Inferior parietal cortex (tissue), 1 donor: ENCODE measurements at regions not wholly inside any gene's neighbourhood (a gene's known extent, or its start where the extent isn't known, plus 50 kb on each side); places are given as distances from the start of the nearest gene placed in this dataset.
"Not testable (repeated sequence)": the region's sequence is repeated elsewhere in the genome, so short reads cannot be mapped to it uniquely, and the experiment has no call there.

ENCODE experiments used
- DNase-seq: peaks from one replicate; pipeline ENCODE4 v3.0.0-alpha.2; 2016; ENCODE audit errors: extremely low spot score

DNA sequence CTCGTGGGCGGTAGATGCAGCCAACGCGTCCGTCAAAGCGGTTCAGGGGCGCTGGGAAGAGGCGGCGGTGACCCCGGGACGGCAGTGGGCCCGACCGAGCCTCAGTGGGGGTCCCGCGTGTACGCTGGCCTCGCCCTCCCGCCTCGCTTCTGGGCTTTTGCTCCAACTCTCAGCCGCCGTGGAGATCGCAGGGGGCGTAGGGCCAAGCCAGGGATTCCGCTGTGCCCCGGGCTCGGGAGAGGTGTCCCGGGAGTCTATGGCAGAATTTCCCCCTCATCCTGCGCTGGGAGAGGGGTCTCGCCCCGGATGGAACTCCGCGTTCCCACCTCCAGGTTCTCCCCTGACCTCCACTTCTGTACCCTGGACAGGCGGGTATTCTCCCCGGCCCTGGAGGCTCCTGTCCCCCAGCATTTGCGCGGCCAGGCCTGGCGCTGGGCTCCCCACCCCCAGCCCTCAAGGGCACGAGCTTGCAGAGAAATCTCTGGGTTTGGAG lies 131.9 kb downstream of the MRPL36 start:
- no peak for DNase-seq

DNA sequence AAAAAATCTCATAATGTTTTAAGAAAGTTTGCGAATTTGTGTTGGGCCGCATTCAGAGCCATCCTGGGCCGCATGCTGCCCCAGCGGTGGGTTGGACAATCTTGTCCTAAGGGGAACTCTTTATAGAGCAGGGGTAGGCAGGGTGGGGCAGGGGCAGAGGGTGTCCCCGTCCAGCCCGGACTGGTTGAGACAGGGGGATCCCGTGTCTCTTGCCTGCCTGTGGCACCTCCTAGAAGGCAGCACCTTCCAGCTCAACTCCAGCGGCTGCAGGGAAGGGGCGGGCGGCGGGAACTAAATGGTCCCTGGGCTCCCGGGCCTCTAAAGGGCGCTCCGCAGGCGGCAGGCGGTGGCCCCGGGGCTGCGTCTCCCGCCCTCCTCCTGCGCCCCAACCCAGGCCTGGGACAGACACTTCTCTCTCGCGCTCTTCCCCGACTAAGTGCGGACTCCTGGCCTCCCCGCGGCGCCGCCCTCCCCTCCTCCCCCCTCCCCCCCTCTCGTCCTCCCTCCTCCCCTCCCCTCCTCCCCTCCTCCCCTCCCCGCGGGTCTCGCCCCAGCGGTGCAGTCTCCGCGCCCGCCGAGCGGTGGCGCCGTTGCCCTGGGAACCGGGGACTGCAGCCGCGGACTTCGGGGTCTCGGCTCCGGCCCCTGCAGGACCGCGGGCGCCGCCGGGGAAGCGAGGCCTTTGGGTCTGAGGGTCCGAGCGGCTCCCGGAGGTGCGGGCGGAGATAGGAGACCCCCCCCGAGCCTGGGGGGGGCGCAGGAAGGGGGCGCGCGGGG lies 132.6 kb downstream of the MRPL36 start:
- DNase-seq = peak; percentile 39

DNA sequence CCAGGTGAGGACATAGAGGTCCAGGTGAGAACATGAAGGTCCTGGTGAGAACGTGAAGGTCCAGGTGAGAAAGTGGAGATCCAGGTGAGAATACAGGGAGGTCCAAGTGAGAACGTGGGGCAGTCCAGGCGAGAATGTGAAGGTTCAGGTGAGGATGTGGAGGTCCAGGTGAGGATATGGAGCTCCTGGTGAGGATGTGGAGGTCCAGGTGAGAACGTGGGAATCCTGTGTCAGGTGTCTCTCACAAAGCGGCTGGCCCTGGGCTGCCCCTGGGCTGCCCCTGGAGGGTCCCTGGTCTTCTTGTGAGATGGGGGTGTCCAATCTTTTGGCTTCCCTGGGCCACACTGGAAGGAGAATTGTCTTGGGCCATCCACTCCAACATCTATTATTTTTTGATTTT lies 133.4 kb downstream of the MRPL36 start:
- no peak for DNase-seq

DNA sequence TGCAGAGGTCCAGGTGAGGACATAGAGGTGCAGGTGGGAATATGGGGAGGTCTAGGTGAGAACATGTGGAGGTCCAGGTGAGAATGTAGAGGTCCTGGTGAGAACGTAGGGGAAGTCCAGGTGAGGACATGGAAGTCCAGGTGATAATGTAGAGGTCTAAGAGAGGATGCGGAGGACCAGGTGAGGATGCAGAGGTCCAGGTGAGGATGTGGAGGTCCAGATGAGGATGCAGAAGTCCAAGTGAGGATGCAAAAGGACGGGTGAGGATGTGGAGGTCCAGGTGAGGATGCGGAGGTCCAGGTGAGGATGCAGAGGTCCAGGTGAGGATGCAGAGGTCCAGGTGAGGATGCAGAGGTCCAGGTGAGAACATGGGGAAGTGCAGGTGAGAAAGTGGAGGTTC lies 133.8 kb downstream of the MRPL36 start:
- no peak for DNase-seq

DNA sequence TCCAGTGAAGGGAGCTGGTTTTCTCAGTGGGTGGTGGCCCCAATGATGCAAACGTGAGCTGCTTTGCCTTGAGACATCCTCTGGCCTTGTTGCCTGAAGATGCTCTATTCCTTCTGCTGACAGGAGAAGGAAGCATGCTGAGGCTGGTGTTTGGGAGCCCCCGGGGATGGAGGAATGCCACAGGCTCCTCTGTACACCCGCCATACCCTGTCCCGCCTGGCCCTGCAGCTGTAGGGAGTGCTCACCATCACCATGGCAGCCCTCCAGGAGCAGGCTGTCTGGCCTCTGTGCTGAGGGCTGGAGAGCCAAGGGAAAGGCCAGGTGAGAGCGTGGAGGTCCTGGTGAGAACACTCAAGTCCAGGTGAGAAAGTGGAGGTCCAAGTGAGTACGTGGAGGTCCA lies 134.4 kb downstream of the MRPL36 start:
- DNase-seq = no peak

DNA sequence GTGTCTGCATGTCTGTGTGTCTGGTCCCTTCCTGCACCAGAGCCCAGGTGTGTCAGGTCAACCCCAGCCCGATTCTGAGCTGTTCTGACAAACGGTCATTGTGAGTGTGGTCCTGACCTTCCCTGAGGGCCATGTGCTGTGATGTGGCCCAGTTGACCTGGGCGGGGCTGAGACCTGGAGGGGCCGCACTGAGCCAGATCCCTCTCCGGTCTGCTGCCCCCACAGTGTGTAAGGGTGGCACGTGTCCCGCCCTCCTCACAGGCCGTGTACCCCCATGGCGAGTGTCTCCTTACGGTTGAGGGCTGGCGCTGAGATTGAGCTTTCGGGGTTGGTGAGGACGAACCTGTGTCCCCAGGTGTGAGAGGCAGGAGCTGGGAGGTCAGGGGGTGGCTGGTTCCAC lies 136.5 kb downstream of the MRPL36 start:
- no peak for DNase-seq

DNA sequence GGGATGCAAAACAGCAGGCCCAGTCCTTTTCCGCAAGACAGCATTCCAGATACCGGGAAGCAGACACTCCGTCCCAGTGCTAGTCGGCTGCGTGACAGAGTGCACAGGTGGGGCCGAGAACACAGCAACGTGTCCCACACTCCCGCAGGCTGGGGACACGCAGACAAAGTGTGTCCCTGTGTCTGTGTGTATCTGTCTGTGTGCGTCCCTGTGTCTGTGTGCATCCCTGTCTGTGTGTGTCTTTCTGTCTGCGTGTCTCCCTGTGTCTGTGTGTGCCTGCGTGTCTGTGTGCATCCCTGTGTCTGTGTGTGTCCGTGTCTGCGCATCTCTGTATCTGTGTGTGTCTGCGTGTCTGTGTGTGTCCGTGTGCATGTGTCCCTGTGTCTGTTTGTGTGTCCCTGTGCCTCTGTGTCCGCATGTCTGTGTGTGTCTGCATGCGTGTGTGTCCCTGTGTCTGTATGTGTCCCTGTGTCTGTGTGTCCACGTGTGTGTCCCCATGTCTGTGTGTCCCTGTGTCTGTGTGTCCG lies 137.0 kb downstream of the MRPL36 start:
- no peak for DNase-seq

DNA sequence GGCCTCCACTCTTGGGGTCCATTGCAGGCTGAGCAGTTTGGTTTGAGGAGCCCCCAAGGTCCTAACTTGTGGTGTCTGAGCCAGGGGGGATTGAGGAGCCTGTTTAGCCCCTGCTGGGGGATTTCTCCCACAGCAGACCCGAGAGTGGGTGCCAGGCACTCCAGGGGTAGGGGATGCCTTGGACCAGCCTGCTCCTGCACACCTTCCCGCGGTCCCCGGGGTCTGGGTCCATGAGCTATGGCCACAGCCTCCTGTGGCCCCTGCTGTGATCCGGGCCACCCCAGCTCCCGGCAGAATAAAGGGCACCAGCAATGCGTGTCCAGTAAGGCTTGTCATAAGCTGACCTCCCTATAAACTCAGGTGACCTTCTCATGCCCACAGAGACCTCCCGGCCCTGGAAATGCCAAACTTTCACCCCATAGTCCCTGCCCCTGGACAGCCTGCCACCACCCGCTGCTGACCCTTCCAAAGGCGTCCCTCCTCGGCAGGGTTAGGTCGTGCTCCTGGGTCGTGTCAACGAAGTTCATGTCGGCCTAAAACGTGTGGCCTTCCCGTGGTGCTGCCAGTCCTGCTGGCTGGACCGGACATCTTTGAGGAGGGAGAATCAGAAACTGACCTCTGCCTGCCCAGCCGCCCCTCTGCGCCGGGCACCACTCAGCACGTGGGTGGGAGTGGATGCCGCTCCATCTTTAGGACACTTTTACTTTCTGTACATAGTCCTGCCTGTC lies 137.6 kb downstream of the MRPL36 start:
- no peak for DNase-seq

DNA sequence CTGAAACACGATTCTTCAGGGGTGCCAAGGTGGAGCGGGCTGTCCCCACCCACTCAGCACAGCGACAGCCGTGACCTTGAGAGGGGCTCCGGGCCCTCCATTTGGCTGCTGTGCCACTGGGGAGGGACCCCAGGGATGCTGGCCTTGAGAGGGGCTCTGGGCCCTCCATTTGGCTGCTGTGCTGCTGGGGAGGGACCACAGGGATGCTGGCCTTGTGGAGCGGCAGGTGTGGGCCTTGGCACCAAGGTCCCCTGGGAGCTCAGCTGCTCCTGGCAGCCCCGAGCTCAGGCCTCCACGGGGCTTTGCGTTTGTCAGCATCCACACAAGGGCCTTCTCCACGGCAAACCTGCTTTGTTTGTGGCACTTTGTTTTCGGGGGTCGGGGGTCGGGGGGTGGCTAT lies 137.6 kb upstream of the LPCAT1 start:
- DNase-seq = no peak

DNA sequence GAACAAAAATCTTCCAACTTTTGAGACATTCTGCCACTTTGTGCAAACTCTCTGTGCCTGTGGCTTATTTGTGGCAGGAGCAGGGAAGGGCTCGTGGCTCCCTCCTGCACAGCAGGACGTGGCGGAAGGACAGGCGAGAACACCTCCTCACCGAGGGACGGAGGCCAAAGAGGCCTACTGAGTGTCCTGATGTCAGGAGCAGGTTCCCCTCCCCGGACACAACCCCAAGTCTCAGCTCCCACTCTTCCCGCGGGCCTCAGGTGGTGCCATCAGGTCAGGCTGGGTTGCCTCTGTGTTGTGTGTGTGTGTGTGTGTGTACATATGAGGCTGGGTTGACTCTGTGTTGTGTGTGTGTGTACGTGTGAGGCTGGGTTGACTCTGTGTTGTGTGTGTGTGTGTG lies 136.8 kb upstream of the LPCAT1 start:
- DNase-seq = no peak

DNA sequence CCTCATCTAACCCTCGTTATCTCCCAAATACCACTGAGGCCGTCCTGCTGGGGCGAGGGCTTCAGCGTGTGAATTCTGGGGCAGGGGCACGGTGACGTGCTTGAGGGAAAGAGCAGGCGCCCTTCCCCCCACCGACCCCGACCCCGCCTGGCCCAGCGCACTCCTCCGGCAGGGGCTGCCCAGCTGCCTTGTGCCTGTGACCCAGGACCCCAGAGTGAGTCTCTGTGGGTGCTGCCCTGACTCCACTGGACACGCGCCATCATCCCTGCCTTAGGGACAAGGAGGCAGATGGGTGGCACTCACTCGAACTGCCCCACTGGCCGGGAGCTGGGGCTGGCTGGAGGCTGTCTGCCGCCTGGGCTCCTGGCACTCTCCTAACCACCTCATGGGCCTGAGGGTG lies 136.2 kb upstream of the LPCAT1 start:
- DNase-seq = no peak

DNA sequence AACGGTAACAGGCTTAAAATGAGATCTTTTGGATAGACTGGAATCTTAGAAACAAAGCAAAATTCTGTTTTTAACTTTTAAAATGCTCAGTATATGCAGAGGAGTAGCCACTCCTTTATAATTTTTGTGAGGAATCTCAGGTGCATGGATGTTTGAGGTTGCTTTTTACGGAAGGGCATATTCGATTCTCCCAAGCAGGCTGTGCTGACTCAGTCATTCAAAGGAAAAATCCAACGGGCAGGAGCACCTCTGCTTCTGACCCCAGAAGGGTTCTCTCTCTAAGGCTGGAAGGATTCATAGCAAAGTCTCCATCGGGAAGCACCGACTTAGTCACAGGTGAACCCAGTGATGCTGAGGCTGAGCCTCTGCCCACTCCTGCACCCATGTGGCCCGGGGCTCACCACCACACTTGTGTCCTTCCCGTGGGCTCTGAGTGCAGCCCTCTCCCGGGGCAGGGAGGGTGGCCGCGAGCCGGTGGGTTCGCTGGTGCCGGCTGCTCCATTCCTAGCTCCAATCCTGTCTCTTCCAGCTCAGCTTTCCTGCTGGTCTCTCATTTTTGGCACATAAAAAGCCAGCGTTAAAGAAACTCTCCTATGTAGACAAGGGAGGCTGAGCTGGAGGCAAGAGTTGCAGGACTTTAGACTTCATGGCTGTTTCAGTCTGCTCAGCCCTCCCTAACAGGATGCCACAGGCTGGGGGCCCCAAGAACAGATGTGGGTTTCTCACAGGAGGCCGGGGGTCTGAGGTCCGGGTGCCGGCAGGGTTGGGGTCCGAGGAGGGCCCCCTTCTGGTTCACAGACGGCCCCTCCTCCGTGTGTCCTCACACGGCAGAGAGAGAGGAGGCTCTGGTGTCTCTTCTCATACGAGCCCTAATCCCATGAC lies 135.6 kb upstream of the LPCAT1 start:
- DNase-seq = no peak

DNA sequence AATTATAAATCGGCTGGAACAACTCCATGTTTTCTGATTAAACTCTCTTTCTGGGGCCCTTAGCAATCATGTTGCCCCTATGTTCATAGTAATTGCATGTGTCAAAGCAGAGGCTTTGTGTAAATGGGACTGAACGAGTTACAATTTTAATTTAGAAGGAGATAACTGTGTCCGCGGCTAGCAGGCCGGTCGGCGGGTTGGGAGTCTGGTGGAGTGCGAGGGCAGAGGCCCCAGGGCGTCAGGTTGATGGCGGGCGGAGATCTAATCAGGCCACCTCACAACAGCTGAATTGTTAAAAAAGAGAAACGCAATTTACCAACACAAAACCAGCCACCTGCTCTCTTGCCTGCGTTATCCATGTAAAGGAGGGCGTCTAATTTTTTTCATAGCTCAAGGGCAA lies 134.9 kb upstream of the LPCAT1 start:
- DNase-seq = no peak

DNA sequence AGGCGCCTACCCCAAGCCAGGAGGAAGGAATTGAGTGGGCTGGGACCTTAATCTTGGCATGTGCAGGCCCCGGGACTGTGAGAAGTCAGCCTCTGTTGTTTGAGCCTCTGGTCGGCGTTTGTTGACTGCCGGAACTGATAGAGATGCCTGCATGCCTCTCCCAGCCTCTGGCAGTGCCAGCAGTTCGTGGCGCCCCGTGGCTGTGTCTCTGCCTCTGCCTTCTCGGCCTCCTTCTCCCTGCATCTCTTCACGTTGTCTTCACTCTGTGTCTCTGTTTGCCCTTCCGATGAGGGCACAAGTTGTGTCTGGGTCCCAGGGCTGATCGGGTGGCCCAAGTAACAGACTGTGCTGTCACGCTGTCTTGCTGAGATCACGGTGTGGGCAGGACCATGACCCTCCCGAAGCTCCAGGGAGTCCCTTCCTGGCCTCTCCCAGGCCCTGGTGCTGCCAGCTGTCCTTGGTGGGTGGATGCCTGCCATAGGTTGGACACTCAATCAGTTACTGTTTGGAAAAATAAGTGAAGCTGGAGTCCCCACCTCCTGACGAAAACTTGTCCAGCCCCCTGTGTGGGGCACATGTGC lies 133.5 kb upstream of the LPCAT1 start:
- no peak for DNase-seq

DNA sequence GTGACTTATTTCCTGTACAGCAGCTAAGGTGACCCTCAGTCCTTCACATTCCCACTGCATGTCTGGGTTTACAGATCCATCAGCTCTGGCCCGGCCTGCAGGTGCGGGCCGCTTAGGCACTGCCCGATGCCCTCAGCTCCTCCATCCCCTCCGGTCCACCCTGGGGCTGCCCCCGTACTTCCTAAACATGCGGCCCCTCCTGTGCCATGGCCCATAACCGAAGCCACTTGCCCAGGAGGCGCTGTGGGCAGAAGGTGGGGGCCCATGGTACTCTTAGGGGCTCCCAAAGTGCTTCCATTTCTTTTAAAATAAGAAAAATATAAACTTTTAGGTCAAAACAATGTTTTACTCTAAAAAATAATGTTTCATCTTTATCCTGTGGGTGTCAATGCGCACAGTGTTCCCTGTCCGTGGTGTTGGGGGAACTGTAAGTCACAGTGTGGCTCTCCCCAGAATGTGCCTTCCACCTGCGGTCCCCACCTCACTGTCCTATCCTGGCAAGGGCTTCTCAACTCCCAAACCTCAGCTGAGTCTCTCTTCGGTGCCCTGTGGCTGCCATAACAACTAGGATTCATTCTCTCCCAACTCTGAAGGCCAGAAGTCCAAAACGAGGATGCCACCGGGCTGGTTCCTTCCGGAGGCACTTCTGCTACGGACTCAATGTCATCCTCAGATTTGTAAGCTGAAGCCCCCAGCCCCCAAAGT lies 132.7 kb upstream of the LPCAT1 start:
- no peak for DNase-seq

DNA sequence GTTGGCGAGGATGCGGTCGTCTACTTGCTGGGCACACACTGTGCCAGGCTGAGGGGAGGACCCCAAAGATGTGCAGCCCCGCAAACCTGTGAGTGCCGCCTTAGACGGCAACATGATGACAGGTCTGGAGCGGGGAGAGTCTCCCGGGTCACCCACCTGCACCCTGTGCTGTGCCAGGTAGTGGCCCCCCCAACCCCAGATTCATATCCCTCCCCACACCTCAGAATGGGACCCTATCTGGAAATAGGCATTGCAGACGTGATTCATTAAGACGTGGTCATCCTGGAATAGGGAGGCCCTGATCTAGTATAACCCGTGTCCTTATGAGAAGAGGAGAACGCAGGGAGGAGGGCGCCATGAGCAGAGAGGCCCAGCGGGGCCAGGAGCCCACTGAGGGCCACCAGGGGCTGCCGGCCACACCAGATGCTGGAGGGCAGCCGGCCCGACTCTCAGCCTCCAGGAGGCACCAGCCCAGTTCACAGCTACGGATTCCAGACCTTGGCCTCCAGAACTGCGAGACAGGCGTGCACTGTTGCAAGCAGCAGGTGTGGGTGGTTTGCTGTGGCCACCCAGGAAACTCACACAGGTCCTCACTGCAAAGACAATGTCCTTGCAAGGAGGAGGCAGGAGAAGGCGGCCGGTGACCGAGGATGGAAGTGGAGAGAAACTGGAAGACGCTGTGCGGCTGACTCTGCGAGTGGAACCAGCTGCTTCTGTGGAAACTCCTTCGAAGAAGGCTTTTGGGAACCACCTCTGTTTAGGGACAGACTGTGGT lies 131.9 kb upstream of the LPCAT1 start:
- DNase-seq = no peak

DNA sequence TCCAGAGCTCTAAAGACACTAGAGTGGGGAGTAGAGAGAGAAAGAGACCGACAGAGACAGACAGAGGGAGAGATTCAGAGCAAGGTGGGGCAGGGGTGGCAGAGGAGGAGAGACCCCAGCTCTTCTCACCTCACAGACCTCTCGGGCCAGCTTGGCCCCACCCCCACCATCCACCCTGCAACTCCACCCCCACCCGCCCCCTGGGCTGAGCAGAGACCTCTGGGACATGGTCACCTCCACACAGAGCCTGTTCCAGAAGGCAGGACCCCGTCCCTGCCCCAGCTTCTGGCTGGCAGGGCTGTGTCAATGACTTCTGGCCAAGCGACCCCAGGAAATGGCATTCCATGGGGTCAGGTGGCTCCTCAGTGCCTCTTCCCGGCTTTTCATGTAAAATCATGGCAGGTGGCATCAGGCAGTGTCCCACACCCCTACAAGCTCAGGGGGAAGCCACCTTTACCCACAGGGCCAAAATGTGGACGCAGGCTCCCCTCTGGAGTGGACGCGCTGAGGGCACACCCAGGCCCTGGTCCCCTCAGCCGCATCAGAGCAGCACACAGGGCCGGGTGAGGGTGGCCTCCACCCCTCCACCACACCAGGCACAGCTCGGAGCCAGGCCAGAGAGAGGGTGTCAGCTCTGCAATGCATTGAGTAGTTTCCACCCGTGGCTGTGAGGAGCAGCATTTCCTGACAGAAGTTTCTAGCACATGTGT lies 131.2 kb upstream of the LPCAT1 start:
- DNase-seq = no peak

DNA sequence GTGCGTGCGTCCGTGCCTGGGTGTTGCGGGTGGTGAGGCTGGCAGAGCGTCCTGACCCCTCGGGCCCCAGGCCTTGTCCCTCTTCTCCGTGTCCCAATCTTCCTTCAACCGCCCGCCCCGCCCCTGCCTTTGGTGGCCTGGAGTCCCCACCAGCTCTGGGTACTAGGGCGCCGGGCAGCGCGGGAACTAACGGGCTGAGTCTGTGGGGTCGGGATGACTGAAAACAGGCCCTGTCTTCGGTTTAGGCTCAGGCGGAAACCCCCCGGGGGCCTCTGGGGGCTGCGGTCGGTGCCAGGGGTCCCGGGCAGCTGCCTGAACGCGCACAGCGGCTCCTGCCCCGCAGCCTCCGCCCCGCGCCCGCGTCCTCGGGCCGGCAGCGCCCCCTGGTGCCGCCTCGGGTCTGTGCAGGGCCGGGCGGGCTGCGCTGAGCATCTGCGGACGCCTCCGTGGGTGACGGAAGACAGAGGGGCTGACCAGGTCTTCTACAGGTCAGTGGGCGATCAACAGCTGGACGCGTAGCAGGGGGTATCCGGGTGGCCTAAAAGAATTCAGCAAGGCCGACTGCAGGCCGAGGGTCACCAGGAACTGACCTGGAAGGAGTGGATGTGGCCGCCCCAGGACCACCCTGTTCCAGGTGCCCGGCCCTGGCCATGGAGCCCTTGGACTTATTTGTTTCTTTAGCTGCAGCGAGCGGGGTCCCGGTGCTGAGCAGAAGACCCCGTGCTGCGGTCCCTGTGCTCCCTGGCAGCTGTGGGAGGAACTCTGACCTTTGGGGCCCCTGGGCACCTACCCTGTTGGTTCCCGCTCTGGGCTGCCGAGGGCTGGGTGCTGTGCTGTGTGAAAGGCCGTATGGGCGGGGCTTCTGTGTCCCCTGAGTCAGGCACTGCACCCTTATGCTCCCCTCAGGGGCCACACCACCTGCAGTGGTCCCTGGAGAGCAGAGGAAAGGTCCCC lies 130.2 kb upstream of the LPCAT1 start:
- DNase-seq = not testable (repeated sequence)
